ENCODE measurements at regions not wholly inside any gene's neighbourhood (a gene's known extent, or its start where the extent isn't known, plus 50 kb on each side); places are given as distances from the start of the nearest gene placed in this dataset.

GRCh38 chr1:234734869-234735268, 124.9 kb upstream of the IRF2BP2 start (continued):
- TF ChIP-seq ZBTB46 (CRISPR knock-in tag; IDR thresholded peaks at IDR 0.05; ENCODE audit: borderline replicate concordance), result no peak
- no peak for TF ChIP-seq NAIF1 (CRISPR knock-in tag; IDR thresholded peaks at IDR 0.05; ENCODE audit: borderline replicate concordance)
- peak; percentile 96; the same call in 1 of the 2 replicates for TF ChIP-seq ZNF580 (CRISPR knock-in tag; IDR thresholded peaks at IDR 0.05; ENCODE audit: borderline replicate concordance, low read depth)
- peak; percentile 98; the same call in 1 of the 2 replicates for TF ChIP-seq ZBTB4 (CRISPR knock-in tag; IDR thresholded peaks at IDR 0.05; ENCODE audit: borderline replicate concordance)
- 0 out of 2 replicates have a peak, but pooled peaks have one; percentile 49 for TF ChIP-seq ZNF562 (CRISPR knock-in tag; IDR thresholded peaks at IDR 0.05; ENCODE audit: borderline replicate concordance)
- peak; percentile 92 for TF ChIP-seq DZIP1 (CRISPR knock-in tag; IDR thresholded peaks at IDR 0.05)
- no peak for TF ChIP-seq ZNF414 (CRISPR knock-in tag; IDR thresholded peaks at IDR 0.05)
- TF ChIP-seq ZNF34 (CRISPR knock-in tag; IDR thresholded peaks at IDR 0.05; ENCODE audit: borderline replicate concordance), result 0 out of 2 replicates have a peak, but pooled peaks have one; percentile 57
- TF ChIP-seq ZNF280D (CRISPR knock-in tag; IDR thresholded peaks at IDR 0.05), result peak; percentile 96
- no peak for TF ChIP-seq ZNF367 (CRISPR knock-in tag; IDR thresholded peaks at IDR 0.05; ENCODE audit: borderline replicate concordance)
- no peak for TF ChIP-seq ATM (IDR thresholded peaks at IDR 0.05; ENCODE audit: borderline replicate concordance)
- TF ChIP-seq GATAD2A (CRISPR knock-in tag; IDR thresholded peaks at IDR 0.05), result peak; percentile 88
- TF ChIP-seq HMG20B (CRISPR knock-in tag; conservative IDR thresholded peaks at IDR 0.05), result no peak
